Neural progenitor cell (in vitro differentiated cells): ENCODE measurements at regions not wholly inside any gene's neighbourhood (a gene's known extent, or its start where the extent isn't known, plus 50 kb on each side); places are given as distances from the start of the nearest gene placed in this dataset.

Experiments used
- DNase-seq: peaks from one replicate; pipeline ENCODE4 v3.0.0-alpha.2; 2016; ENCODE audit warnings: low spot score
- H2AFZ ChIP-seq: fragments of 200-600 bp; sonication (generic); replicated peaks from 2 replicates; pipeline ENCODE4 v1.6.1; 2016; ENCODE audit warnings: antibody characterized with exemption
- H3F3A ChIP-seq: fragments of 200-600 bp; sonication (generic); 2 replicates; pipeline ENCODE4 v1.6.1; 2016; ENCODE audit warnings: antibody characterized with exemption, low read depth
- H3K27ac ChIP-seq: fragments of 200-600 bp; sonication (generic); 2 replicates; pipeline ENCODE4 v1.5.1; 2016; ENCODE audit warnings: mild to moderate bottlenecking
- H3K27me3 ChIP-seq: fragments of 200-600 bp; sonication (generic); 2 replicates; pipeline ENCODE4 v1.6.1; 2016; ENCODE audit warnings: mild to moderate bottlenecking, moderate library complexity
- H3K36me3 ChIP-seq: fragments of 200-600 bp; sonication (generic); 2 replicates; pipeline ENCODE4 v1.5.1; 2016
- H3K4me1 ChIP-seq: fragments of 200-600 bp; sonication (generic); 2 replicates; pipeline ENCODE4 v1.6.1; 2016; ENCODE audit warnings: mixed run types
- H3K4me2 ChIP-seq: fragments of 200-600 bp; sonication (generic); 2 replicates; pipeline ENCODE4 v1.6.1; 2016
- H3K4me3 ChIP-seq: fragments of 200-600 bp; sonication (generic); 2 replicates; pipeline ENCODE4 v1.5.1; 2016
- H3K79me2 ChIP-seq: fragments of 200-600 bp; sonication (generic); 2 replicates; pipeline ENCODE4 v1.6.1; 2016; ENCODE audit warnings: low read depth
- H3K9ac ChIP-seq: fragments of 200-600 bp; sonication (generic); 2 replicates; pipeline ENCODE4 v1.6.1; 2016
- H3K9me3 ChIP-seq: fragments of 200-600 bp; sonication (generic); 2 replicates; pipeline ENCODE4 v1.5.1; 2016; ENCODE audit warnings: low read depth
- H4K20me1 ChIP-seq: fragments of 200-600 bp; sonication (generic); 2 replicates; pipeline ENCODE4 v1.6.1; 2016; ENCODE audit warnings: low read depth
- H3K27ac Mint-ChIP-seq: 3 replicates; pipeline ENCODE4 v1.8.0; 2021; ENCODE audit warnings: mixed read lengths
- H3K27me3 Mint-ChIP-seq: 2 replicates; pipeline ENCODE4 v1.8.0; 2022; ENCODE audit warnings: low read depth, mild to moderate bottlenecking, inconsistent platforms, moderate library complexity, mixed read lengths; ENCODE audit not compliant: insufficient read depth
- H3K36me3 Mint-ChIP-seq: 3 replicates; pipeline ENCODE4 v1.8.0; 2021; ENCODE audit warnings: mixed read lengths
- H3K4me1 Mint-ChIP-seq: 3 replicates; pipeline ENCODE4 v1.8.0; 2021; ENCODE audit warnings: mixed read lengths
- H3K4me3 Mint-ChIP-seq: 3 replicates; pipeline ENCODE4 v1.8.0; 2021; ENCODE audit warnings: mild to moderate bottlenecking, moderate library complexity, mixed read lengths
- H3K9me3 Mint-ChIP-seq: 3 replicates; pipeline ENCODE4 v1.8.0; 2020; ENCODE audit warnings: mixed read lengths
- EZH2 ChIP-seq: fragments of 200-600 bp; sonication (generic); IDR thresholded peaks from 2 replicates; pipeline ENCODE4 v1.6.1; 2017; ENCODE audit warnings: antibody characterized with exemption, mild to moderate bottlenecking, moderate library complexity
- EZH2phosphoT487 ChIP-seq: fragments of 200-600 bp; sonication (generic); IDR thresholded peaks from 2 replicates; pipeline ENCODE4 v1.6.1; 2017; ENCODE audit warnings: antibody characterized with exemption
- TF ChIP-seq, protein P1 (sequence below): fragments of 200-600 bp; sonication (generic); IDR thresholded peaks from 2 replicates; pipeline ENCODE4 v1.5.1; 2017; ENCODE audit warnings: antibody characterized with exemption, mild to moderate bottlenecking

DNA sequence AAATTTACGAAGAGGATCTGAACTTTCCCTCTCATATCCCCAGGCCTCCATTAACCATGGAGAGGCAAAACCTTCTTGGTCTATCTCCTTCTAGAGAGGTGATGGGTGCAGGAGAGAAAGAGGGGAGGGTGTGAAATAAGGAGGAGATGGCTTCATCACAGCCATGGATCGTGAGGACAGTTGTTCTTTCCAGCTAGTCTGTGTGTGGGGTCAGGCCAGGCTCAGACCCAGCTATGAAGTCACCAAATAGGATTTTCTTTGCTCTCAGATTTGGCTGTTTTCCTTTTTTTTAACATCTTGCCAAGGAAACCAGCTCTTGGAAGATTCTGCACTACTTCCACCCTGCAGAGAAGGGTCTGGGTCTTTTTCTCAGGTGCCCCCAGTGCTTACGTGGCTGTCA lies 64.9 kb upstream of the FAM181A start:
- H3K27ac ChIP-seq, result no peak overlapping the region
- Mint-ChIP-seq H3K27ac (no peak overlapping the region), H3K4me3 (no peak overlapping the region), H3K27me3 (peaks cover 6% of the 10 kb centered on the region), H3K4me1 (peaks cover 13% of the 10 kb centered on the region), H3K9me3 (peaks cover 3% of the 10 kb centered on the region), H3K36me3 (no peaks in the 10 kb centered on the region)
- H3F3A ChIP-seq, result no peaks in the 10 kb centered on the region
- H3K27me3 ChIP-seq, result no peaks in the 10 kb centered on the region
- H3K79me2 ChIP-seq, result no peaks in the 10 kb centered on the region
- H3K9me3 ChIP-seq, result no peaks in the 10 kb centered on the region
- no peak overlapping the region for H2AFZ ChIP-seq
- DNase-seq, result no peak
- no peak overlapping the region for H3K9ac ChIP-seq
- H3K4me2 ChIP-seq, result no peak overlapping the region
- no peaks in the 10 kb centered on the region for H3K4me1 ChIP-seq
- no peaks in the 10 kb centered on the region for H4K20me1 ChIP-seq
- no peaks in the 10 kb centered on the region for H3K36me3 ChIP-seq
- no peak overlapping the region for H3K4me3 ChIP-seq
- TF ChIP-seq EZH2phosphoT487, result no peak
- TF ChIP-seq, protein P1, sequence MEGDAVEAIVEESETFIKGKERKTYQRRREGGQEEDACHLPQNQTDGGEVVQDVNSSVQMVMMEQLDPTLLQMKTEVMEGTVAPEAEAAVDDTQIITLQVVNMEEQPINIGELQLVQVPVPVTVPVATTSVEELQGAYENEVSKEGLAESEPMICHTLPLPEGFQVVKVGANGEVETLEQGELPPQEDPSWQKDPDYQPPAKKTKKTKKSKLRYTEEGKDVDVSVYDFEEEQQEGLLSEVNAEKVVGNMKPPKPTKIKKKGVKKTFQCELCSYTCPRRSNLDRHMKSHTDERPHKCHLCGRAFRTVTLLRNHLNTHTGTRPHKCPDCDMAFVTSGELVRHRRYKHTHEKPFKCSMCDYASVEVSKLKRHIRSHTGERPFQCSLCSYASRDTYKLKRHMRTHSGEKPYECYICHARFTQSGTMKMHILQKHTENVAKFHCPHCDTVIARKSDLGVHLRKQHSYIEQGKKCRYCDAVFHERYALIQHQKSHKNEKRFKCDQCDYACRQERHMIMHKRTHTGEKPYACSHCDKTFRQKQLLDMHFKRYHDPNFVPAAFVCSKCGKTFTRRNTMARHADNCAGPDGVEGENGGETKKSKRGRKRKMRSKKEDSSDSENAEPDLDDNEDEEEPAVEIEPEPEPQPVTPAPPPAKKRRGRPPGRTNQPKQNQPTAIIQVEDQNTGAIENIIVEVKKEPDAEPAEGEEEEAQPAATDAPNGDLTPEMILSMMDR, result no peak
- no peak for TF ChIP-seq EZH2

DNA sequence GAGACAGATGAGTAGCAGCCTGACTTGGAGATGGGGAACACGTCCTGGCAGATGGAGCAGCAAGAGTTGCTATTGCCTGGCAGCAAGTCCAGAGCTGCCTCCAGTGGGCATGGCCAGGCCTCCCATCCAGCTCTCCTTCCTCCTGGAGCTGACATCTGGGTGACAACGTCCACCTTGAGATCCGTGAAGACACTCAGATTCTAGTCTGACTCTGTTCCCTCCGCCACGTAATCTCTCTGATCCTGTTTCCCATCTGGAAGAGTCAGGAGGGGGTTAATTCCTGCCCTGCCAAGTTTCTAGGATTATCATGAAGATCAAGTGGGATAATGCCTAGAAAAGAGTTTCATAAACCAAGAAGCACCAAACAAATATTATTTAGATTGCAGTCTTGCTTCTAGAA lies 65.3 kb upstream of the FAM181A start:
- H3K27ac Mint-ChIP-seq, result no peak overlapping the region
- H4K20me1 ChIP-seq, result no peaks in the 10 kb centered on the region

DNA sequence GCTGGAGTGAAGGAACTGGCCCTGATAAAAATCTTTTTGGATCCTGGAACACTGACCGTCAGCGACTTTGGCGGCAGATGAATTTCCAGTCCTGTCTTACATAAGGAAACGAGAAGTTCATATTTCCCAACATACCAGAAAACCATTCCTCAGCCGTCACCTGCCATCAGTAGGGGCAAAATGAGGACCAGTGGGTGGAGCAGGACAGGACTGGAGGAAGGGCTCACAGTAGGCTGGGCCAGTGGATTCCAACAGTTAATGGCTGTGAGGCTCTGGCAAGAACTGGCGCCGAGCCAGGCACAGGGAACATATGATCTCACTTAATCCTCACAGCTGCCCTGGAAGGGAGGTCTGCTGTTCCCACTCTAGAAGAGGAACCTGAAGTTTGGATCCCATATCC lies 67.2 kb upstream of the FAM181A start:
- no peaks in the 10 kb centered on the region for H3K36me3 ChIP-seq
- H3K4me3 Mint-ChIP-seq, result no peak overlapping the region
- TF ChIP-seq, protein P1, result no peak
- TF ChIP-seq EZH2 (no peak), EZH2phosphoT487 (no peak)
- H3K27ac ChIP-seq, result no peak overlapping the region
- H4K20me1 ChIP-seq, result no peaks in the 10 kb centered on the region
- peaks cover 6% of the 10 kb centered on the region for H3K27me3 Mint-ChIP-seq
- H3K27me3 ChIP-seq, result no peaks in the 10 kb centered on the region
- H3K79me2 ChIP-seq, result no peaks in the 10 kb centered on the region
- H2AFZ ChIP-seq, result no peak overlapping the region
- no peaks in the 10 kb centered on the region for H3K4me1 ChIP-seq
- no peaks in the 10 kb centered on the region for H3K9me3 Mint-ChIP-seq
- no peak for DNase-seq
- H3F3A ChIP-seq, result no peaks in the 10 kb centered on the region
- no peak overlapping the region for H3K4me3 ChIP-seq
- H3K9me3 ChIP-seq, result no peaks in the 10 kb centered on the region
- H3K4me2 ChIP-seq, result no peak overlapping the region
- H3K9ac ChIP-seq, result no peak overlapping the region
- H3K4me1 Mint-ChIP-seq, result peaks cover 18% of the 10 kb centered on the region
- no peak overlapping the region for H3K27ac Mint-ChIP-seq
- no peaks in the 10 kb centered on the region for H3K36me3 Mint-ChIP-seq

More for the DNA sequence above, 65.3 kb upstream of the FAM181A start:
- Mint-ChIP-seq H3K27me3 (peaks cover 6% of the 10 kb centered on the region), H3K9me3 (peaks cover 3% of the 10 kb centered on the region), H3K36me3 (no peaks in the 10 kb centered on the region), H3K4me3 (no peak overlapping the region), H3K4me1 (peaks cover 17% of the 10 kb centered on the region)
- no peaks in the 10 kb centered on the region for H3K79me2 ChIP-seq
- H3K9me3 ChIP-seq, result no peaks in the 10 kb centered on the region
- no peaks in the 10 kb centered on the region for H3K4me1 ChIP-seq
- no peaks in the 10 kb centered on the region for H3F3A ChIP-seq
- no peak for DNase-seq
- no peaks in the 10 kb centered on the region for H3K36me3 ChIP-seq
- H2AFZ ChIP-seq, result no peak overlapping the region
- no peak overlapping the region for H3K4me2 ChIP-seq
- no peak overlapping the region for H3K27ac ChIP-seq
- no peak overlapping the region for H3K4me3 ChIP-seq
- H3K9ac ChIP-seq, result no peak overlapping the region
- TF ChIP-seq, protein P1, result no peak
- no peak for TF ChIP-seq EZH2
- no peak for TF ChIP-seq EZH2phosphoT487
- H3K27me3 ChIP-seq, result no peaks in the 10 kb centered on the region

DNA sequence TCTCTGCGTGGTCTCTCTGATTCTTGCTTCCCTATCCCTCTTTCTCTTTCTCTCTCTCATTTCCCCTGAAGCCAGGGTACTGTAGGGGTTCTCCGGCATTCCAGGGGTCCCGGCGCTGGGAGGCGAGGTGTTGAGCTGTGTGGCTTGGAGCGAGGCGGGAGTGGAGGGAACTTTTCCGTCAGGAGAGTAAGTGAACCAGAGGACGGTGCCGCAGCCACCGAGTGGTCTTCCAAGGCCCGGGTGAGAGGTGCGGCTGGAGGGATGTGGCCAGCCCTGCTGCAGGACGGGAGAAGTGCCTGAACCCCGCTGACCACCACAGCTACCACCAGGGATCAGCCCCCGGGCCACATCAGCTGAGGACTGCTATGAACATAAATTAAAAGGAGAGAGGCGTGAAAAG lies 68.2 kb upstream of the FAM181A start:
- peaks cover 6% of the 10 kb centered on the region for H3K27me3 Mint-ChIP-seq
- TF ChIP-seq EZH2phosphoT487 (no peak), EZH2 (no peak)
- TF ChIP-seq, protein P1, result no peak
- Histone ChIP-seq H3K27ac (no peak overlapping the region), H3K36me3 (no peaks in the 10 kb centered on the region), H3K79me2 (no peaks in the 10 kb centered on the region), H3F3A (no peaks in the 10 kb centered on the region), H3K4me1 (no peaks in the 10 kb centered on the region), H3K27me3 (no peaks in the 10 kb centered on the region), H3K9ac (no peak overlapping the region), H3K4me2 (no peak overlapping the region), H4K20me1 (no peaks in the 10 kb centered on the region), H3K4me3 (no peak overlapping the region), H2AFZ (no peak overlapping the region), H3K9me3 (no peaks in the 10 kb centered on the region)
- no peaks in the 10 kb centered on the region for H3K9me3 Mint-ChIP-seq
- no peak for DNase-seq
- no peaks in the 10 kb centered on the region for H3K36me3 Mint-ChIP-seq
- H3K4me3 Mint-ChIP-seq, result no peak overlapping the region
- H3K27ac Mint-ChIP-seq, result peak overlapping the region; percentile 3
- peaks cover 18% of the 10 kb centered on the region for H3K4me1 Mint-ChIP-seq
